HG02981 (cell line): ENCODE measurements at regions not wholly inside any gene's neighbourhood (a gene's known extent, or its start where the extent isn't known, plus 50 kb on each side); places are given as distances from the start of the nearest gene placed in this dataset.
A peak's percentile ranks its signal among the peaks of the same experiment; 100 is the strongest.
"Not testable (repeated sequence)": the region's sequence is repeated elsewhere in the genome, so short reads cannot be mapped to it uniquely, and the experiment has no call there.

ENCODE experiments used
- ATAC-seq: cut with Tn5 transposase; IDR thresholded peaks from one replicate; pipeline ENCODE4 v1.9.1; 2021; ENCODE audit warnings: mild to moderate bottlenecking, moderate library complexity; ENCODE audit not compliant: unreplicated experiment

DNA sequence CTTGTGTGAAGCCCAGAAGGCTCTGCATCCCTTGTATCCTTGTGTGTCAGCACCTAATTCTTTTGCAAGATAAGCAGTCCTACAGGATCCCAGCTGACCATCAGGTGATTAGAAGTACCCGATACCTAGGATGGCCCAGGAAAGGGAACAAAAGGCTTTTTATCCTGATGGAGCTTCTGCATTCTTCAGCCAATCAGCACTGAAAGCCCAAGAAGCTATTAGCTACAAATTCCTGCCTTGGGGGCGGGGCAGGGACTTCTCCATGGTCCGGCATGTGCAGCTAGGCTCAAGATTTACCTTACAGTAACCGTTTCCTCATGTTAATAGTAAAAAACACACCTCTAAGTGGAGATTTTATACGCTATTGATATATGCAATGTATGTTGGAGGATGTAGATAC lies 264.6 kb upstream of the THUMPD2 start:
- ATAC-seq: no peak

- ATAC-seq: no peak
Measured at GRCh38 chr2:40043191-40043590, 264.1 kb upstream of the THUMPD2 start.

DNA sequence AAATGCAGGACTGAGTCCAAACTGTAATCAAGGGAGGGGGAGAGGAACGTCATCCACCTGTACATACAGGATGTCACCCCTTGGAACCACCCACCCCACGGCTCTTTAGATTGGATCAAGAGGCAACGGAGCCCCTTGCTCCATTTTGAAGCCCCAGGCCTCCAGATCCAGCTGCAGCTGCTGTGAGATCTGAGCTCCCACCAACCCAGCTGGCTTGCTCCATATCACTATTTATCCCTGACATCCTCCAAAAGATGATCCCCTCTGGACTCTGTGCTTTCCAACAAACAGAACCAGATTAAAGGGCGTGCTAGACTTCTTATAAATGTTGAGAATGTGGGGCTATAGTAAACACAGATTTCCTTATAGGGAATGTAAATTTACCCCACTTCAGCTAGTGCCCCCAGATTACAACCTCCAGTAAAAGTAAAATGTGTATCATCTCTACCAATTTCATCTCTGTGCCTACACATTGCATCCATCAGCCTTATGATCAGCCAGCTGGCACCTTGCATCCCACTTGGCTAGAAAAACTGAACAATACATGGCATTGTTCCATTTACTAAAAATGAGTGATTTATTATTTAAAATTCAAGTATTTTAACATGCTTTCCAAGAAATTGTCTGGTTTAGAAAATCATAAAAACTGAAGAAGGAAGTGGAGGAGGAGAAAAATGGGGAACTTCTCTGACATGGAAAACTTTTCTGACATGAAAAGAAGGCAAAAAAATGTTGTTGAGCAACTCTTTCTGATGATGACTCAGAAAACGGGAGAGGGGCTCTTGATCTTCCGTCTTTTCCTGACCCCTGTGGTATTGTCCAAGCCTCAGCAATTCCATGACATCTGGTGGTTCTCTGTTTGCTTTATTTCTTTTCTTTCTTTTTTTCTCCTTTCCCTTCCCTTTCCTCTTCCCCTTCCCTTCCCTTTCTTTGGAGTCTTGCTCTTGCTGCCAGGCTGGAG lies 262.6 kb upstream of the THUMPD2 start:
- ATAC-seq: no peak

DNA sequence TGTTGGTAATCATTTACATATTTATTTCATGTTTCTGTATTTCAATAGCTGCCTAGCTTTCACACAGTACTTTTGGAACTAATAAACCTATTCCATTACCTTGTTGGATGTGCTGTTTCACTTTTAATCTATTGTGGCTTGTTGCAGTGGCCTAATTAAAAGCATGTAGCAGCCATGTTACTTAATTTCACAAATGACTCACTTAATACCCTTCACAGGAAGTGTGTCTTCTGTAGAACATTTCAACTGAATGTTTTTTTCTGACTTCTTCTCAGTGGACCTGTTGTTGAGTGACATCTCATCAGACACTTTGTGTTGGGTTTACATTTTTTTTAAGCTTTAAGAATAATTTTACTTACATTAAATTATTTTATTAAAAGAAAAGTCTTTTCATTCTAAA lies 260.5 kb upstream of the THUMPD2 start:
- ATAC-seq: peak; percentile 70

DNA sequence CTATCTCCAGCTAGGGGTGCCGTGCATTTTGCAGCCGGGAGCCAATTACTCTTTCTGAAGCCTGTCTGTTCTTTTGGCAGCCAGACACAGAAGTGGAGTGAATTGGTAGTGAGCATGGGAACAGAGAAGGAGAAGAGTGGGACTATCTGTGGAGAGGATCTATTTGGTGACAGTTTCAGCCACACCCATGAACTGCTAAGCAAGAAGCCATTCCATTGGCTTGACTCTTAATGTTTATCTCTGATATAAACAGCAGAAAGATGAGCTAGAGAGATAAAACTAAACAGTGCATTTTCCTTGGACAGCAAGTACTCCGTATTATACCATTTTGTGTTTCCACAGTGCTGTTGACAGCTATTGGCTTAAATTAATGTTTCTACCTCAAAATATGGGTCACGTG lies 259.6 kb upstream of the THUMPD2 start:
- ATAC-seq: no peak

DNA sequence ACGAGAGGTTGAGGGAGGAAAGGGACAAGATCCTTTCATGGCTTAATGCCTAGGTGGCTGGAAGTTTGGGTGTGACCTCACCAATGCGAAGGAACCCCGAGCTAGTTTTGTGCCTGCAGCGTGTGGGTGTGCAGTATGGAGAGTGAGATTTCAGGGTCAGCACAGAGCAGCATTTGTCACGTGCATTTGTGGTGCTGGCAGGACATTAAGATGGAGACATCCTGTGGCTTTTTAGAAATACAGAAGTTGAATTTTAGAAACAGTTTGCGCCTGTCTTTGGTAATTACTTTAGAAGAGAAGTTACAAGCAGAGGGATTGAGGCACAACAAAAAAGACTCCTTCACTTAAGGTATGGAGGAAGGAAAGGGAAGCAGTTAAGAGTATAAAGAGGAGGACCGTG lies 258.2 kb upstream of the THUMPD2 start:
- ATAC-seq: no peak

DNA sequence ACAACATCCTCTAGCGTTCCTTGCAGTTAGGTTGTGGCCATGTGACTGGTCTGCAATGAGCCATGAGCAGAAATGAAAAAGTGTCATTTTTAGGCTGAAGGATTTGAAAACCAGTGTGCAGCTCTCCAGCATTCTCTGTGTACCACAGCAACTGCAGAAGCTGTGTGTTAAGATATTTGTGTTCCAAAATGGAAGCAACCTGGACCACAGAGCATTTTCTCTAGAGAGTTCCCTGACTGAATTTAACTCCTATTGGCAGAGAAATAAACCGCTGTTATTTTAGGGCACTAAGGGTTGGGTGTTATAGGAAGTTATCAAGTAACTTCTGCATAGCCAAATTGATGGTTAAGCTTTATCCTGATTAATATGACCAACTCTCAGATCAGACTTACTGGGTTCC lies 257.2 kb upstream of the THUMPD2 start:
- ATAC-seq: no peak

DNA sequence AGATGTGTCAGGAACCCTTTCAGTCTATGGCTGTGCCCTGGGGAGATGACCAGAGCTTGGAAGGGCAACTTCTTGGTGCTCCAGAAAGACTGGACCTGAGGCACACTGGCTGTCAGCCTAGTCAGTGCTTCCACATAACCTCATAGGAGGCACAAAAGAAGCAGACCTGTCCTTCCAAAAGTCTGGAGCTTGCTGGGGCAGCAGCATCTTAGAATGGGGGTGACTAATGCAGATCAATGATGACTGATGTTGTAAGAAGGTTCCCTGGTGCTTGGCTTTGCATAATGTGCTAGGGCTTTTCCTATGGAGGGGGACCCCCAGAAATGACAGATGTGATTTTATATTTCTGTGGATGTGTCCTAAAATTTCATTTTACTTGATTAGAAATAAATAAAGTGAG lies 255.7 kb upstream of the THUMPD2 start:
- no peak for ATAC-seq

DNA sequence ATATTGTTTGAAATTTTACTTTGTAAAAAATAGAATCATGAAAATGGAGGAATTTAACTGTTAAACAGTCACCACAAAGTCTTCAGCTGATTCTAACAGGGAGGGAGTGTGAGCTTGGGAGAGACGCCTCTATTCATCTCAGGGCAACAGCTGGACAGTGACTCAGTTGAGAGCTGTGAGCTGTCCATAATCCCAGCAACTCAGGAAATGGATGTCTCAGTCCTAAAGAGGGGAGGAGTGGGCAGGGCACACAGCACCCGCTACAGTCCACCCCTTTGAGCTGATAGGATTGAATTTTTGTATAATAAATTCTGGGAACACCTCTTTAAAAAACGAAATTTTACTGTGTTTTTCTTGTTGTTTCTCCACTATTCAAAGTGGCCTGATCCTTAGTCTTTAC lies 255.1 kb upstream of the THUMPD2 start:
- ATAC-seq: no peak

- ATAC-seq: no peak
Measured at GRCh38 chr2:40033781-40034180, 254.7 kb upstream of the THUMPD2 start.

- ATAC-seq: no peak
Measured at GRCh38 chr2:40032650-40033319, 253.7 kb upstream of the THUMPD2 start.

GRCh38 chr2:40030456-40030975 lies 251.5 kb upstream of the THUMPD2 start:
- no peak for ATAC-seq

DNA sequence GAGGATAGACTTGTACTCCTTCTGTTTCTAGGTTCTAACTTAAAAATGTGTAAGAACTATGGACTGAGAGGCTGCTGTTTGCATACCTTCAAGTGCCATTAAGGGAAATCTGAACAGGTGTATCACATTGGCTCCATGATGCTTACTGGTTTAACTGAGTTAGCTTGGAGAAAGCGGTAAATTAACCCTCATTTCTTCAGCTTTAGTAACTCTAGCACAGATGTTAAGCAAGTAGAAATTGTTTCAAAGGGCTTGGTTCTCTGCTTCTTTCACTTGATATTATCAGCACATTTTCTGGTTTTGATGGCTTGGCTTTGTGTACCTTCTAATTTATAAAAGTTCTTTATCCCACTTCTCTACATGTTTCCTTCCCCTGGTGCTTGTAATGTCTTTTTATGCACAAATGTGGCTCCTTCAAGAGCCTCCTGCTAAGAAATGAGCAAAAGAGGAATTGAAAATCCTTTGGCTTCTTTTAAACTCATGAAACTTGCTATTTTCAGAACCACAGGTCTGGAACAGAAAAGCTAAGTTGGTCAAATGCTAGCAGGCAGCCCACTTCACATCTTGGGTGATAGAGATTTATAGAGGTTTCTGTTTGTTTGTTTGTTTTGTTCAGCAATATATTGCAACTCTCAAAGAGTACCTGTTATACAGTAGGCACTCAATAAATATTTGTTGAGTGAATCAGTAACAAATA lies 249.9 kb upstream of the THUMPD2 start:
- peak; percentile 94 for ATAC-seq

DNA sequence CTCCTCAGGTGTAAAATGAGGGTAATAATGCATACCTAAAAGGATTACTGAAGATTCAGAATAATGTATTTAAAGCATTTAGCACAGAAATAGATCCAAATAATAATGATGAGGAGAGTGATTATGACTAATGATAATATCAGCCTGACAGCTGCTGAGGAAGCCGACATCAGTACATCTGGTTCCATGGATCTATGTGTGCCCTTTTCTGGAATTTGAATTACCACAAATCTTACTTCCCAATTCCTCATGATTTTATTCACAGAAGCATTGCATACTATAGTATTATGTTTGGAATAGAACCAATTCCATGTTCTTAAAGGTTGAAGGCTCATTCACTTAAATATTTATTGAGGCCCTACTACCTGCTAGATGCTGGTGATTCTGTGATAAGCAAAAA lies 248.9 kb upstream of the THUMPD2 start:
- ATAC-seq: no peak

GRCh38 chr2:40025276-40025675 lies 246.2 kb upstream of the THUMPD2 start:
- ATAC-seq: not testable (repeated sequence)

DNA sequence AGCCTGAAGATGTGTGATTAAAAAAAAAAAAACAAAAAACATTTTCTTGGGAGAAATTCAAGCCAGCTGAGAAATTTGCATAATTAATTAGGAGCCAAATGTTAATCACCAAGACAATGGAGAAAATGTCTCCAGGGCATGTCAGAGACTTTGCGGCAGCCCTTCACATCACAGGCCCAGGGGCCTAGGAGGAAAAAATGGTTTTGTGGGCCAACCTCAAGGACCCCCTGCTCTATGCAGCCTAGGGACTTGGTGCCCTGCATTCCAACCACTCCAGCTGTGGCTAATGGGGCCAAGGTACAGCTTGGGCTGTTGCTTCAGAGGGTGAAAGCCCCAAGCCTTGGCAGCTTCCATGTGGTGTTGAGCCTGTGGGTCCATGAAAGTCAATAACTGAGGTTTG lies 241.9 kb upstream of the THUMPD2 start:
- ATAC-seq: no peak

DNA sequence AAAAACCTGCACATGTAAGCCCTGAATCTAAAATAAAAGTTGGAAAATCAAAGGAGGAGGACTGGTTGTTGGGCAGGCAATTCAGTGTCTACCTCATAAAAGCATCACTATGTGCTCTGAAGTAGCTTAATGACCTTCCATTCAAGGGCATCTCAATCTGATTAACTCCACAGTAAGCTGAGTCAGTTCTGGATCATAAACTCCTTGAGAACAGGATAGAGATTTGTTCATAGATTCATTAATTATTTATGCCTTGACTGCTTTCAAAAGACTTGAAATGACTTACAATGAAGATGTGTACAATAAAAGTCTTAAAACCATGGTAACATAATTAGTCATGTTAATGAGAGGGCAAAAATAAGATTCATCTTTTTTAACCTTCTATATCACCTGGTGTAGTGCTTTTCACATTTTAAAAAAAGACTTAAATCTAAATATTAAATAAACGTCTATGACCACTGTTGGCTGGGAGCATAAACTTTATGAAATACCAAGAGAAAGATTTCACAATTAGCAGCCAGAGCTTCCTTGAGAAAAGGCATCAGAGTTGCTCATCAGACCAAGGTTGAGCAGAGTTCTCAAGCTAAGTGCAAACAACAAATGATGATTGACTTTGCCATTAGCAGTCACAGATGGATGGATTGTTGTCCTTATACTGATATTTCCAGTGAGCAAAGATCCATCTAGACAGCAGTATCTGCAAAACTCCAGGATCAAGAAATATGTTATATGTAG lies 237.3 kb upstream of the THUMPD2 start:
- ATAC-seq: no peak

GRCh38 chr2:40013962-40014361 lies 234.9 kb upstream of the THUMPD2 start:
- not testable (repeated sequence) for ATAC-seq

DNA sequence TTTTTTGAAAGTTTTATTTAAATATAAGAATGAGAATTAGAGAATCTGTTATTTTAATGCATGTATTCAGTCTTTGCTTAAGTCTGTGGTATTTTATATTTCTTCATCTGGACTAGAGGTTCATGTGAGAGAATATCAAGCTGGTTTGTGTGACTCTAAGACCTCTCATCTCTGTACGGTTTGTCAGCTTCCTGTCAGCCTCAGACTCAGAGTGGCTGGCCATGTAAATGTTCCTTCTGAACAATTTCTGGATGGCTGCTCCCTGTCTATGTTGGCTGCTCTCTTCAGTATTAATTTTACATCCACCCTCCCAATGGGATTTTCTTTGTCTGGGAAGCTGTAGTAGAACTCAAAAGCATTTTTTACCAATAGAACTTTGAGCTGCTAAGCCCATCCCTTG lies 225.3 kb upstream of the THUMPD2 start:
- no peak for ATAC-seq

DNA sequence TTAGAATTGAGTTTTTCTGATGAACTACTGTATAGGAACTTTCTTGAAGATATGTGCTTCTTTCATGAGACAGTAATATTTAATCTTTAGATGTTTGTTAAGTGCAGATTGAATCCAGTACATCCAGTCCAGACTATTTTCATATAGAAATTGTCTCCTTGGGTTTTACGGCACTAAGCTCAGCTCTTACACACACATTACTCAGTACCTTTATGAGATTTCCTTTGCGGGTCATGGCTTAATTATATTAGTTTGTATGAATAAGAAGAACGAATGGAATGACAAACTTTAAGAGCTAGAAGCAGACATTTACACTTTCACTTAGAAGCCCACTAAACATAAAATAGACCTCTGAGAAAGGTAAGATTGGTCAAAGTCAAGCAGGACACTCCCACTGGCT lies 223.3 kb upstream of the THUMPD2 start:
- ATAC-seq: no peak

GRCh38 chr2:39999864-40000263 lies 220.8 kb upstream of the THUMPD2 start:
- ATAC-seq: no peak
